Upper lobe of left lung (tissue), 4 donors: ENCODE measurements at regions not wholly inside any gene's neighbourhood (a gene's known extent, or its start where the extent isn't known, plus 50 kb on each side); places are given as distances from the start of the nearest gene placed in this dataset.

Experiments used
- CTCF ChIP-seq, 6 experiments: fragments of 450-650 bp in 4 of 6; fragments of 200-600 bp in 2 of 6; sonication (generic) in 2 of 6; IDR thresholded peaks; one replicate each; pipeline ENCODE4 v1.5.1; 2016 to 2019; ENCODE audit warnings: antibody characterized with exemption in 6 of 6
- EP300 ChIP-seq, 4 donors: sonication (generic); formaldehyde crosslinking; IDR thresholded peaks; one replicate each; pipeline ENCODE4 v1.5.1; 2017; ENCODE audit warnings: antibody characterized with exemption in 4 of 4, control low read depth in 2 of 4
- POLR2A ChIP-seq, 4 donors: fragments of 450-650 bp; IDR thresholded peaks; one replicate each; pipeline ENCODE4 v1.5.1; 2016 to 2017; ENCODE audit warnings: antibody characterized with exemption in 4 of 4, mild to moderate bottlenecking in 2 of 4
- POLR2AphosphoS5 ChIP-seq, 2 donors: sonication (generic); formaldehyde crosslinking; IDR thresholded peaks; one replicate each; pipeline ENCODE4 v1.5.1; 2017; ENCODE audit warnings: antibody characterized with exemption in 2 of 2

GRCh38 chr20:4418141-4418540, 169.1 kb upstream of the ADRA1D start:
- TF ChIP-seq CTCF (IDR thresholded peaks at IDR 0.05) (no peak), POLR2AphosphoS5 (IDR thresholded peaks at IDR 0.05) (no peak), POLR2A (IDR thresholded peaks at IDR 0.05) (no peak), EP300 (IDR thresholded peaks at IDR 0.05) (no peak)
